ENCODE measurements at regions not wholly inside any gene's neighbourhood (a gene's known extent, or its start where the extent isn't known, plus 50 kb on each side); places are given as distances from the start of the nearest gene placed in this dataset.

DNA sequence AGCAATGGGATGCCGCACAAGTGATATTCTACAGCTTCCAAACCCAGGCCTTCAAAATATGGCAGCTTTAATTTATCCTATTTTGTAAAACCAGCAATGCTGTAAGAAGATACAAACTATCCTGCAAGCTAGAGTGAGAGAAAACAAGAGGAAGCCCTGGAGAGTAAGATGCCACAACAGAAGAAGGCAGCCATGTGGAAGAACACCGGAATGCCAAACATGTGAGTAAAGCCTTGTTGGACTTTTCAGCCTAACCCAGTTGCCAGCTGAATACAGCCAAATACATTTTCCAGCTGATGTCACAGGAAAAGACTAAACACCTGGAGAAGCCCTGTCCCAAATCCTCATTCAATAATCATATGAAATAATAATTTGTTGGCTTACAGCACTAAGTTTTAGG is 1115.1 kb upstream of the CADM2 start:
- no peak for TF ChIP-seq CTCF (IDR thresholded peaks at IDR 0.05)
- TF ChIP-seq POLR2A (IDR thresholded peaks at IDR 0.05) = no peak

All from transverse colon (tissue), 3 donors.